TTC549 (cell line): ENCODE measurements at regions not wholly inside any gene's neighbourhood (a gene's known extent, or its start where the extent isn't known, plus 50 kb on each side); places are given as distances from the start of the nearest gene placed in this dataset.
"Not testable (repeated sequence)": the region's sequence is repeated elsewhere in the genome, so short reads cannot be mapped to it uniquely, and the experiment has no call there.

Experiments used
- FAIRE-seq: peaks from 2 replicates; lab custom pipeline; 2012; peaks lifted over from hg19 to GRCh38; lab: Jason Lieb, UNC

GRCh38 chr5:99437986-99438385, 509.2 kb upstream of the CHD1 start:
- no peak for FAIRE-seq

GRCh38 chr5:99423396-99423795, 494.6 kb upstream of the CHD1 start:
- FAIRE-seq = not testable (repeated sequence)

- not testable (repeated sequence) for FAIRE-seq
Measured at GRCh38 chr5:99418640-99419039, 489.8 kb upstream of the CHD1 start.

GRCh38 chr5:99410386-99410785, 481.6 kb upstream of the CHD1 start:
- FAIRE-seq = not testable (repeated sequence)

- FAIRE-seq = not testable (repeated sequence)
Measured at GRCh38 chr5:99404764-99405302, 476.0 kb upstream of the CHD1 start.

GRCh38 chr5:99400571-99400970, 471.8 kb upstream of the CHD1 start:
- FAIRE-seq = not testable (repeated sequence)

- FAIRE-seq = no peak
Measured at GRCh38 chr5:99398976-99399375, 470.2 kb upstream of the CHD1 start.

- no peak for FAIRE-seq
Measured at GRCh38 chr5:99386406-99387077, 457.7 kb upstream of the CHD1 start.

- no peak for FAIRE-seq
Measured at GRCh38 chr5:99379187-99379586, 450.4 kb upstream of the CHD1 start.

- no peak for FAIRE-seq
Measured at GRCh38 chr5:99378443-99378842, 449.6 kb upstream of the CHD1 start.

GRCh38 chr5:99369797-99370593, 441.2 kb upstream of the CHD1 start:
- no peak for FAIRE-seq

- FAIRE-seq = no peak
Measured at GRCh38 chr5:99368726-99369125, 439.9 kb upstream of the CHD1 start.

GRCh38 chr5:99355881-99356280, 427.1 kb upstream of the CHD1 start:
- no peak for FAIRE-seq

GRCh38 chr5:99349787-99350186, 421.0 kb upstream of the CHD1 start:
- no peak for FAIRE-seq

GRCh38 chr5:99348597-99348996, 419.8 kb upstream of the CHD1 start:
- FAIRE-seq = no peak

- not testable (repeated sequence) for FAIRE-seq
Measured at GRCh38 chr5:99339758-99340157, 411.0 kb upstream of the CHD1 start.

GRCh38 chr5:99334936-99335335, 406.1 kb upstream of the CHD1 start:
- no peak for FAIRE-seq

GRCh38 chr5:99331061-99331460, 402.3 kb upstream of the CHD1 start:
- no peak for FAIRE-seq

- no peak for FAIRE-seq
Measured at GRCh38 chr5:99320436-99320835, 391.6 kb upstream of the CHD1 start.

- FAIRE-seq = no peak
Measured at GRCh38 chr5:99317136-99317535, 388.3 kb upstream of the CHD1 start.

GRCh38 chr5:99316484-99316883, 387.7 kb upstream of the CHD1 start:
- FAIRE-seq = no peak

- no peak for FAIRE-seq
Measured at GRCh38 chr5:99315413-99316183, 386.8 kb upstream of the CHD1 start.

GRCh38 chr5:99314721-99315120, 385.9 kb upstream of the CHD1 start:
- no peak for FAIRE-seq
